Fibroblast of the conjunctiva (primary cell): ENCODE measurements at regions not wholly inside any gene's neighbourhood (a gene's known extent, or its start where the extent isn't known, plus 50 kb on each side); places are given as distances from the start of the nearest gene placed in this dataset.
"Not testable (repeated sequence)": the region's sequence is repeated elsewhere in the genome, so short reads cannot be mapped to it uniquely, and the experiment has no call there.

Experiments
- DNase-seq: peaks from one replicate; pipeline ENCODE4 v3.0.0-alpha.2; 2010; ENCODE audit warnings: low read depth

DNA sequence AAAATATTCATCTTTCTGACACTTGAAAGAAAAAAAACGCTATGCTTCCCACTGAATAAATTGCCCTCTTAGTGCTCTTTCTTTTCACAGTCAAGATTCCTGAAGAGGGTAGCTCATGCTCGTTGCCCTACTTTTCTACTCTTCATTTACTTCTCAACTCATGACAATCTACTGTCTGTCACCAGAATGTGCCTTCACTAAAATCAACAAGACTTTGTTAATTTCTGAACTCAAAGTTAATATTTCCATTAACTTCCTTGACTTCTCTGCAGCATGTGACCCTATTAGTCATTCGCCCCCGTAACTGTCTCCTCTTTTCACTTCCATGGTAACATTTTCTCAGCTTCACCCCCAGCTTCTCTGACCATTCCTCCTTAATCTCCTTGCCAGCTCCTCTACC is 98.9 kb upstream of the MAPRE2 start:
- no peak for DNase-seq

DNA sequence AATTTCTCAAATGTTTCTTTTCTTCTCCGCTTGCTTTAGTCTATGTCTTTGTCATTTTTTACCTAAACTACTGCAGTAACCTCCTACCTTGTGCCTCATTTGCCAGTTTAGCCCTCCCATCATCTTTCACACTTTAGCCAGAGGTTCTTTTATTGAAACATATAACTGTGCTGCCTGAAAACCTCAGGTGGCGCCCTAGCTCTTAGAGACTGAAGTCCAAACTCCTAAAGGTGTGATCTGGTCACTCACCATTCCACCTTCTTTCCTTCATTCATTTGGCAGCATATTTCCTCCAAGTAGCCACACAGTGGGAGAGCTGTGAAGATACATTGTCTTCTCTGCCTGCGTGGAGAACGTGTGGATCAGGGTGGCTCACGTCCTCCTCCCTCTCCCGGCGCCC is 98.2 kb upstream of the MAPRE2 start:
- DNase-seq: no peak

DNA sequence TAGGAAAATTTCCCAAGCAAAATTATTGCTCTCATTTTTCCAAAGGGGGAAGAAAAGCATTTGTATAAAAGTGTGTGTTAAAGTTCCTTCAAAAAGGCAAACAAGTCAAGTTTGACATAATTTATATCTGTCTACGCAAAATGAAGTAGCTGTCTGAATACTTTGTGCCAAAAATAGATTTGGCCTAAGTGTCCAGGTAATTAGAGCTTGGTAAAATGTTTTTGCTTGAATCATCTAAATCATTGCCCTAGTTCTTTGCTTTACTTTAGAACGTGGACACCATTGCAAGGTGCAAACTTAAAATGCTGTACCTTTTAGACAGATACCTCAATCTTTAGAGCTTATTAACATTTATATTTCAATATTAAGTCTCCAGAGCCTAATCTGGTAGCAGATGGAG is 97.6 kb upstream of the MAPRE2 start:
- DNase-seq: no peak

DNA sequence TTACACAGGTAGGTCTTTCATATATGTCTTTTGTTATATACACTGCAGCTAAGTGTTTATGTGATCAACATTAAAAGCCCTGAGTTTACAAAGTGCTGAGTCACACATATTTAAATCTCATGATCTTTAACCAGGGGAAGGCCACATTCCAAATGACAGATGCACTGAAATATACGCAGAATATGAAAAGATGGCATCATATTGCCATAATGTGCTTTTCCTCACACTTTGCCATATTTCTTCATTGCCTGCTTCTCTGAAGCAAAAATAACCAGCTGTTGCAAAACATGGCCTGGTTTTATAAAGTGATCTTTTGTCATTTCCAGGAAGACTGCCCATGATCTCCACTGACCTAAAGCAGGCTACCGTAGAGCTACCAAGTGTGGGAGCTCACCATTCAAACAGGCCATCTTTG is 93.5 kb upstream of the MAPRE2 start:
- DNase-seq: no peak

DNA sequence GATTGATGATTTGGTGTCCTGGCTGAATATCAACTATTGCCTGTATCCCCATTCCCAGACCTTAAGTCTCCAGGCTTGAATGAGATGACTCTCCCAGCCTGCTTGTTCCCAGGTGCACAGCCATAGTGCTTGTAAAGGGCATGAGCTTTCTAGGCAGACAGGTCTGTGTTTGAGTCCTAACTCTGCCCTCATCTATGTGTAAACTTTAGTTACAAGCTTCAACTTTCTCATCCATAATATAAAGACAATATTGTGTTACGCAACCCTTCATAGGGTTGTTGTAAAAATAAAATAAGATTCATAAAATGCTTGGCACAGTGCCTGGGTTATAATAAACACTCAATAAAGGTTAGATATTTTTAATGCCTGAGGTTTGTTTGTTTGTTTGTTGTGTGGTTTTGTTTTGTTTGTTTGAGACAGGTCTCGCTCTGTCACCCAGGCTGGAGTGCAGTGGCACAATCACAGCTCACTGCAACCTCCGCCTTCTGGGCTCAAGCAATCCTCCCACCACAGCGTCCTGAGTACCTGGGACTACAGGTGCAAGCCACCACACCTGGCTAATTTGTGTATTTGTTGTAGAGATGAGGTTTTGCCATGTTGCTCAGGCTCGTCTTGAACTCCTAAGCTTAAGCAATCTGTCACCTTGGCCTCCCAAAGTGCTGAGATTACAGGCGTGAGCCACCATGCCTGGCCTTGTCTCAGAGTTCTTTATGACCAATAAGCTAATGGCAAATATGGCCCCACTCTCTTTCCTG is 89.4 kb upstream of the MAPRE2 start:
- no peak for DNase-seq

DNA sequence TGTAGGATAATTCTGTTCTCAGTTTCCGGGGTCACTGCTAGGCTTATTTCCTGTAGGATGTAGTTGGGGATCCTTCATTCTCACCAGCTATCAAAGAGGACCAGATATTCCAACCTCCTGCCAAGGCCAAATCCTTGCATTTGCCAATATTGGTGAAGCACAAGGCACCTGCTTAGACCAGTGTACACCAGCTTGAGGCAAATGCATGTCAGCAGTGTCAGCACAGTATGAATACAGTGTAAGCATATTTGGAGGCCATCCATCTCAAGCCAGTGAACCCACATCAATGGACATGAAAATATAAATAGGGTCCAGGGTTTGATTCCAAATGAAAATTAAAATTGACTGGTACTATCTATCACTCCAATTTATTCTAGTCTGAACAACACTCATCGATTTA is 88.0 kb upstream of the MAPRE2 start:
- DNase-seq: no peak

DNA sequence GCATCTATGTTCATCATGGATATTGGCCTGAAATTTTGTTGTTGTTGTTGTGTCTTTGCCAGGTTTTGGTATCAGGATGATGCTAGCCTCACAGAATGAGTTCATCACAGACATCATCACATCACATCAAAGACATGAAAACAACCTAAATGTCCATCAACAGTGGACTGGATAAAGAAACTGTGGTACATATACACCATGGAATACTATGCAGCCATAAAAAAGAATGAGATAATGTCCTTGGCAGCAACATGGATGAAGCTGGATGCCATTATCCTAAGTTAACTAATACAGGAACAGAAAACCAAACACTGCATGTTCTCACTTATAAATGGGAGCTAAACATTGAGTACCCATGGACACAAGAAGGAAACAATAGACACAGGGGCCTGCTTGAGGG is 85.7 kb upstream of the MAPRE2 start:
- not testable (repeated sequence) for DNase-seq

DNA sequence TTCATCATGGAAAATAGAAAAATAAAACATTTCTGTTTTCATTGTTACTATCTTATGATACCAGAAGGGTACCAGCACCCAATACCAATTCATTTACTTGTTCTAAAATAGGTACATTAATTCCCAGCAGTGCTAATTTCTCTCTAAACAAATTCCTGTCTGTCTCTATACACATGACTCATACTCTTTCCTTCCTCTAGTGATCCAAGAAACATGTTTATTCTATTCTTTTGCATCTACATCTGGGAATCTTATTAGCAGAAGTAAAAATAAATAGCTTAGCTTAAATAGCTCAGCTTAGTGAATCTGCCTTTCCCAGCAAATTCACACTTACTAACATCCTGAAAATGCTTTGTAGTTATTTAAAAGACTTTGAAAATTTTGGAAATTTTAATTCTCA is 84.5 kb upstream of the MAPRE2 start:
- DNase-seq: no peak

DNA sequence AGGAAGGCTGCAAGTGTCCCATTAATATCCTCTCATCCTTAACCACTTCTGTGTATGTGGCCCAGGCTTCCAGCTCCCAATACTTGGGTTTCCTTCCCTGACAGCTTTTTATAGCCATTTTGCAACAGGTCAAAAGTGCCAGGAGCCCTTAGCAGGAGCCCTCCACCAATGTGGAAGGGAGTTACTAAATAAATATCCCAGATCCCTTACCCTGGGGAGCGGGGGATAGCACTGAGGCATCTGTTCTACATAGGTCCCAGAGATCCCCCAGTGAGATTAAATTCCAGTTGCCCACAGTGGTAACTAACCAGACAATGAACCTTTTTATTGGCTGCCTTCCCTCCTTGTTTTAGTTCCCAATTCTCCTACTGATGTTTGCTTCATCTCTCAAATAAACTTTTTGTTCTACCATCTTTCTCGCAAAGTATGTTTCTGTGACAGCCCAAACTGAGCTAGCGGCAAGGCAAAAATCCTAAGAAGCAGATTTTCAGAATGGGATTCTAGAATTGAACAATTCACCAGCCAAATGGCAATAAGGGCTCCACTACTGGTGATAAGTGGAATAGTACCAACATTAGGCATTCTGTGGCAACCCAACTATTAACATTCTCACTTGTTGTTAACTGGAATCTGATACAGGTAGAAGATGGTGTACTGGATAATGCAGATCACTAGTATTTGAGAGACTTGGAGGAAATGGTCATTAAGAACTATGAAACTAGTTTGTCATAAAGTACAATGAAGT is 83.9 kb upstream of the MAPRE2 start:
- no peak for DNase-seq

DNA sequence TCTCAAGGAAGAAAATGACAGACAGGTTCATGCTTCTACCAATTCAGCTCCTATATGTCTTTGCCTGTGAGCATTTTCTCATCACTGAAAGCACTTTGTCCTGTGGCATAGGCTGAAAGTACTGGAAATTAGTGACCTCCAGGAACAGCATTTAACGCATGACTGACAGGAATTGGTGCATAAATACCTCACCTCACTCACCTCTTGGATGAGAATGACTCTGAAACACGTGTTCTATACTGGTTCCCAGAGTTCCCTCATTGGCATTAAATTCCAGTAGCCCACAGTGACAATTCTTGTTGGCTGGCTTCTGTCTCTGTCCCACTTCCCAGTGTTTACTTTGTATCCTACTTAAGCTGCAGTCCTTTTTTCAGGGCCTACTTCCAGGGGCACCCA is 83.4 kb upstream of the MAPRE2 start:
- no peak for DNase-seq

DNA sequence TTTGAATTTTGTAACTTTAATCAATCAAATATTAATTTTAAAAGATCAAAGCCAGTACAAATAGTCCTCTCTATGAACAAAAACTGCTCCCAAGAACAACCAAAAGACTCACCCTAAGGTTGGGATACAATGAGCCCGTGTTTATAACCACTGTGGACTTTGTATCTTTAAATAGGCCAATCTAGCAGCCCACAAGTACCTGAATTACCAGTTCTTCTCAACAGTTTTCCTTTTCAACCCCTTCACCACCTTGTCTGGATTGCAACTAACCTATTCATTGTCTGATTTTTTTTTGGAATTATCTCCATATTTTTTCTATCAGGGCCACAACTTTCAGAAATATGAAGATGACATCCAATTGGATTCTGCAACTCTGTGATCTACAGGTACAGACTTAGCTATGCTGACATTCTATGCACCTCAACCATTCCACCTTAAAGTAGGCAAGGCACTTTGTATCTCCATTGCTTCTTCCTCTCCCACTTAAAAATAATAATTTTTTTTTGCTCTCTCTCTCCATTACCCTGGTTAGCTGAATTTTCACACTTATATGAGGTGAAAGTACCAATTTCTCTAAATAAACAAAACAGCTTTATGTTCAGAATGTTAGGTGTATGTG is 81.9 kb upstream of the MAPRE2 start:
- no peak for DNase-seq

DNA sequence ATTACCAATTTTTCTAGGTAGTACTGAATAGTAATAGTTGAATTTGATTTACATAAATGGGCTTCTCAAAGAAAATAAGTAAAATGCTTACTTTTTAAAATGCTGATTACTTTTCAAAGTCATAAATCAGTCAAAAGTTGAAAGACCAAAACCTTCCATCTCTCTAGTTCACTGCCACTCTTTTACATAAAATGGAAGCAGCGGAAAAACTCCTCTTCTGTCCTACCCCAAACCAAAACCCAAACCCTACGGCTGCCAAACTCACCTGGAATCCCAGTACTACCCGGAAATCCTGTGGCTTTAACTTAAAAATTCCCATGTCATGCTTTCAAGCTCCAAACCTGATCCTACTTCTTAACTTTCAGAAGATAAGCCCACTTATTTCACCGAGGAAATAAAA is 81.2 kb upstream of the MAPRE2 start:
- DNase-seq: no peak

DNA sequence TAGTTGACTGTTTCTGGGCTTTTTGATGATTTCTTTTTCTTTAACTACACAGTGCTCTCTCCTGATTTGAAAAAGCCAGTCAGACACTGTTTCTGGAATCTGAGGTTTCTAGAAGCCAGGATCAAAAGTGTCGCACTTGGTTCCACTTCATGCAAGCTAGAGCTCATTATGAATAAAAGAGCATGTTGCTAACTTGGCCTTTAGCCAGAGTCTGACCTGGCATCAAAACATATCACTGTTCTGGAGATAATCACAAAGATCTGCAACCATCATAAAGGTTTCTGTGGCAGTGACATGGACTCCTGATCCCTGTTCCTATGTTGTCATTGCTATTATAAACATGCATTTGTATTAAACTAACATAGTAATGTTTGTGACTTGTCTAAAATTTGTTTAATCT is 76.1 kb upstream of the MAPRE2 start:
- DNase-seq: no peak

DNA sequence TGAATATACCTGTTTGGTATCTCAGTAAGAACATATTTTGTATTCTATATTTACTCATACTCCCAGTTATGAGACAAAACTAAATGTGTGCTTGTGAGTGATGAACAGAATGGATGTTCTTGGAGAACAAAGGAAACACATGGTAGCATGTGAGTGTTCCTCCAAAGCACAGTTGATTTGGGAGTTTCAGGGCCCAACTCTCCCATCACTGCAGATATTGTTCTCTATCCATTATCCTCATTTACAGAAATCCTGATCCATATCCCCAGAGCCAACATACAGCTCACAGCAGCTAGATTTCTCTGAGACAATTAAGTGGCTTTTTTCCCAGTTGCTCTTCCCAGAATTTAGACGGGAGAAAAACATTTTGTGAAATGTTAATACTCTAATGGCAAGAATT is 75.6 kb upstream of the MAPRE2 start:
- DNase-seq: no peak

DNA sequence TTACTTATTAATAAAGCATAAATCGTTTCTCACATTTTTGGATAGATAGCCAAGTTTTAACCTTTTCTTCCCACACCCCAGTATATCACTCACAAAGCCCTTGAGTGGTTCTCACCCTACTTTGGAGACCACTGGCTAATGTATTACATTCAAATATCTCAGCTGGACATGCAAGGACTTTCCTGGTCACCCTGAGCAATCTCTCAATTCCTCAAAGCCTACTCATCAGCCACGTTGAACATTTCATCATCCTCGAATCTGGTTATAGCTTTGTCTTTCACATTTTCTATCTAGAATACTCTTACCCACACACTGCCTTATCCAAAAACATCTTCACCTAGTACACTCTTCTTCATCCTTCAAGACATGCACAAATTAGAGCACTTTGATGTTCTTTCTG is 71.1 kb upstream of the MAPRE2 start:
- no peak for DNase-seq

DNA sequence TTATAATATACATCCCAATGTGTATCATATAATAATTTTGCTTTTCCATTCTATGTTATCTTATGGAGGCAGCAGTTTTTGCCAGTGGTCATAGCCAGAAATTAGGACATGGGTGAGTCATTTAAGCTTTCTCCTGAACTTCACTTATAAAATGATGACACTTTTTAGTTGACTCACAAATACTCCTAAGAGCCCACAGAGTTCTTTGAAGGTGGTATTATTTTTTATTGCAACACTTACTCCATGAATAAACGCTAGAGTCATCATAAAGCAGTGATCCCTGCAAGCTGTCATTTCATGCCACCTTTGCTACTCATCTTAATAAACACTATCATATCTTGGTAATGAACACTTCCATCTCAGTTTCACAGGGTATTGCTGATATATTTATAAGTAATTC is 69.9 kb upstream of the MAPRE2 start:
- no peak for DNase-seq

DNA sequence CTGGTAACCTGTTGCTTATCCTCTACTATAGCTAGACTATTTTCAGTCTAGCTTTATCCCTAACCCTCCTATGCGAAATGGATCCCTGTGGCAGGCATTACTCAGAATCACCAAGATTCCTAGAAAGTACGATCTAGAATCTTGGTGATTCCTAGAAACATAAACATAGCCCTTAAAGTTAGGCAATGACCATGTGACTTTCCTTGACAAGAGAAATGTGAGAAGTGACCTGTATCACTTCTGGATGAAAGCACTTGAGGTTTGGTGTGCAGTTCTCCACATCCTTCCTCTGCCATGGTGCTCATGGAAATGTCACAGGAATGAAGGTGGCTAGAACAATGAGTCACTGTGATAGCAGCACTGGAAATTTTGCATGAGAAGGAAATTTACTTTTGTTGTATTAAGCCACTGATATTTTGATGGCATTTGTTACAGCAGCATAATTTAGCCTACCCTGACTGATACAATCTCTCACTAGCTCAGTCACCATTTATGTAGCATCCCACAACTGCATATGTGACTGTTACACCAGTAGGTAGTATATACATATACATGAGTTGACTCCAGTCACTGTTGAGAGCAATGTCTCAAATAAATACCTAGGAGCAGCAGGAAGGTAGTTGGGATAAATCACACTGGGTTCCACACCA is 68.3 kb upstream of the MAPRE2 start:
- no peak for DNase-seq

DNA sequence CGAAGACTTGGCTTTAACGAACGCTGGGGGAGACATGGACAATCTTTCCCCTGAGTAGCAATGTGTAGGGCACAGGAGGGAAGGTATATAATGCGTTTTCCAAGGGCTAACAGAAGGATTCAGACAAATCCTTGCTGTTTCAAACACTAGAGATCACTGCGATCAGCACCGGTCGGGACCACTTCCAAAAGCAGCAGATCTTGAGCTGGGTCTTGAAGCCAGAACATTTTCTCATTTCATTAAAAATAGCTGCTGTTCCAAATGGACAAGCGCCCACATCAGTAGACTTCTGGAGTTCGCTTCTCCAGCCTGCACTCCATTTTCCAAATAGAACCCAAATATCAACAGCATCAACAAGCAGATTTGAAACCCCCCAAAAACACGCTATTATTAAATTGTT is 65.1 kb upstream of the MAPRE2 start:
- no peak for DNase-seq

DNA sequence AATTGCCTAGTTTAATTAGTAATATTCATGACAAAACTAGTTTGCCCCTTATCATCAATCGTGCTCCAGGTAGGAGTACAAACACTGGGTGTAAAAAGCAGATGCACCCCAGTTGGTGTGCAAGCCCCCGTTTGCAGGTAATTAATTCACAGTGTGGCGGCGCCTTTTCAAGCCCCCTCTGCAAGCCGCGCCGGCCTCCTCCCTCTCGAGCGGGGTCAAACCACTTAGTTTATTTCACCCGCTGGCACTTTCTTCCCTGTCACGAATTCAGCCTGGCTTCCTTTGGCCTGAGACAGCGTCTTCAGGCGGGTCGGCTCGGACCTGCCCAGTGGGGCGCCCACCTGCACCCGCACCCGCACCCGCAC is 64.7 kb upstream of the MAPRE2 start:
- DNase-seq: no peak

DNA sequence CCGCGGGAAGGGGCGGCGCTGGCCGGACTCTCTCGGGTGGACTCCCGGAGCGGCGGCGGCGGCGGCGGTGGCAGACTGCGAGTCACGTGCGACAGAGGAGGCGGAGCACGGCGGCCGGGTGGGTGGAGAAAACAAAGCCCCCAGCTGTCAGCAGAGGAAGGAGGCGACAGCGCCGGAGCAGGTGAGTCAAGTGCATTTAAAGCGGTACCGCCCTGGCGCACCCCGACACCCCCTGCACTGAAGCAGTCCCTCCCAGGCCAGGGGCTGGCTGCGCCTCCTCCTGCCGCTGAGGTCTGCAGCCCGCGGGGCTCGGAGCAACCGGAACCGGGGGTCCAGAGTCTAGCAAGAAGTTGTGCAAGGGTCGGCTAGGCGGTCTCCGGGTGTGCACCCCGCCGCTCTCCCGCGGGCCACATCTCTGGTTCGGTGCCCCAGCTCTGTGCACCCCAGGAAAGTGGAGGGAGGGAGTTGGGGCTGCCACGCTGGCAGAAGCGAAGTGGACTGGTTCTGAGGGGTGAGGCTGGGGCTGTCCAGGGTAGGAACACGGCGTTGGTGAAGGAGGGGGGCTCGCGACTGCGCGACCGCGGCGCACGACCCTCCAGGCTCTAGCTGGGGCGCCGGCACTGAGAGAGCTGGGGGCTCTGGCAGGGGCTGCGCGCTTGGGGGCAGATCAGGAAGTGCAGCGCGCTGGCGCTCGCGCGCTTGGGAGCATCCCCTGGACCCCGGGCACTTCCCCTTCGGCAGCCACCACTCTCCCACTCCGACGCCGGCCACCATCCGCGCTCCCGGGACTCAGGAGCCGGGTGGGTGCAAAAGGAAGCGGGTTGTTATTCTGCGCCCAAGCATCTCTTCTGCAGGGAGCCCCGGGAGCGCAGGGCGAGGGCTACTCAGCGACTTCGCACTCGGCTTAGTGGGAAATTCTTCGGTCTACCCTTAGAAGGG is 64.0 kb upstream of the MAPRE2 start:
- no peak for DNase-seq

DNA sequence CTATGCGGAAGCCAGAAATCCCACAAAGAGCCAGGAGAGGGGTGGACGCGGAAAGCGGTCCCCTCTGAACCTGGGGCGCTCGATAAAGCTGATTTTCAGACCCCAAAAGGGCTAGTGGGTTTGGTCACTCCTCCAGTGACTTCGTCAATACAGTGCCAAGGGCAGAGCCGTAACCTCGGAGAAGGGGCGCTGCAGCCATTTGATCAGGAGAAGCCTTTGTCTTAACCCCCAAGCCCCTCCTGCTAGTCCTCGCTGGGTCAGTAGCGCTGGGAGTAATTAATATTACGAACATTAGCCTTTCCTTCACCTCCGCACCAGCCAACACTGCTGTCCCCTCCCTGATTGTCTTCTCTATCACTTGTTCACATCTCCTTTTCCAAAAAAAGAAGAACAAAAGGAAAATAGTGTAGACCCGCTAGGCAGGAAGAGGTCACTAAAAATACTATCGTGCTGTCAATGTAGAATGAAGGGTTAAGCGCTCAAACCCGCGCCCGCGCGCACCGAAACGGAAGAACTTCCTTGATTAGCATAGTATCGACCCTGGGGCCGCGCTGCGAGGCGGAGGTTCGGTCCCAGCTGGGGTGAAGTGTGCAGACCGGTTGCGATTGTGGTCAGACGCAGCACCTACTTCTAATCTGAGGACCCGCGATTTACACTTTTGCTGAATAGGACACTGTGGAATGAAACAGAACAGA is 63.2 kb upstream of the MAPRE2 start:
- no peak for DNase-seq
